ENCODE measurements at regions not wholly inside any gene's neighbourhood (a gene's known extent, or its start where the extent isn't known, plus 50 kb on each side); places are given as distances from the start of the nearest gene placed in this dataset.
A peak's percentile ranks its signal among the peaks of the same experiment; 100 is the strongest.

- H3K27ac ChIP-seq (ENCODE audit: low read depth in 2 of 2, low read length in 1 of 2) = no peak overlapping the region
- no peaks in the 10 kb centered on the region for H4K20me1 ChIP-seq (ENCODE audit: insufficient read depth)
- DNase-seq = no peak
- H3K4me3 ChIP-seq (ENCODE audit: low read depth in 2 of 2, low read length in 1 of 2) = no peak overlapping the region
- no peaks in the 10 kb centered on the region for H3K36me3 ChIP-seq (replicated peaks in 1 of 2; ENCODE audit: control insufficient read depth in 1 of 2, insufficient read depth in 2 of 2, low read length in 1 of 2)
- 33% methylated on average over 7 of the region's 8 CpGs for WGBS (ENCODE audit: low lambda C conversion rate)
- H3F3A ChIP-seq (replicated peaks; ENCODE audit: insufficient read depth) = peaks cover 14% of the 10 kb centered on the region
- no peaks in the 10 kb centered on the region for H3K79me2 ChIP-seq (ENCODE audit: insufficient read depth)
- H3K27me3 ChIP-seq (ENCODE audit: insufficient read depth) = no peaks in the 10 kb centered on the region
- H2AFZ ChIP-seq (ENCODE audit: low read depth) = no peak overlapping the region
- TF ChIP-seq TCF12 (IDR thresholded peaks at IDR 0.05) (no peak), CHD2 (IDR thresholded peaks at IDR 0.05; ENCODE audit: low read length, partially characterized antibody) (no peak), RFX5 (IDR thresholded peaks at IDR 0.05; ENCODE audit: low read length) (no peak), REST (IDR thresholded peaks at IDR 0.05; ENCODE audit: low read depth, low read length) (no peak)
- H3K9me2 ChIP-seq = no peaks in the 10 kb centered on the region
- ChIA-PET POLR2A (no interaction called here), CTCF (no interaction called here)
- peaks cover 5% of the 10 kb centered on the region for H3K9me3 ChIP-seq
- no peak overlapping the region for H3K4me2 ChIP-seq
- H3K4me1 ChIP-seq (ENCODE audit: control insufficient read depth in 1 of 2, insufficient read depth in 2 of 2, low read depth in 1 of 2, low read length in 1 of 2) = peaks cover 0 to 6% of the 10 kb centered on the region in 2 experiments; a peak in 1 of 4 replicates
- H3K9ac ChIP-seq = no peak overlapping the region
Observed at GRCh38 chr21:35818597-35818996, 241.7 kb downstream of the SETD4 start.

- Histone ChIP-seq H3K4me2 (no peak overlapping the region), H3K4me3 (ENCODE audit: low read depth in 2 of 2, low read length in 1 of 2) (no peak overlapping the region), H3F3A (replicated peaks; ENCODE audit: insufficient read depth) (peaks cover 14% of the 10 kb centered on the region), H3K9me3 (no peaks in the 10 kb centered on the region; the same call in 1 of the 2 replicates), H2AFZ (ENCODE audit: low read depth) (peak overlapping the region; percentile 78; the same call in 1 of the 2 replicates), H3K27ac (ENCODE audit: low read depth in 2 of 2, low read length in 1 of 2) (no peak overlapping the region), H3K4me1 (ENCODE audit: control insufficient read depth in 1 of 2, insufficient read depth in 2 of 2, low read depth in 1 of 2, low read length in 1 of 2) (peaks cover 0 to 6% of the 10 kb centered on the region in 2 experiments; a peak in 1 of 4 replicates), H3K9ac (no peak overlapping the region), H3K27me3 (ENCODE audit: insufficient read depth) (no peaks in the 10 kb centered on the region), H3K9me2 (no peaks in the 10 kb centered on the region), H4K20me1 (ENCODE audit: insufficient read depth) (no peaks in the 10 kb centered on the region), H3K36me3 (replicated peaks in 1 of 2; ENCODE audit: control insufficient read depth in 1 of 2, insufficient read depth in 2 of 2, low read length in 1 of 2) (no peaks in the 10 kb centered on the region), H3K79me2 (ENCODE audit: insufficient read depth) (no peaks in the 10 kb centered on the region)
- WGBS (ENCODE audit: low lambda C conversion rate) = 66% methylated on average over 5 of the region's 5 CpGs
- ChIA-PET POLR2A (no interaction called here), CTCF (interaction anchor here (0.9 kb wide), 1 partner anchor 25 kb away, joined by 5 read pairs; no protein-coding TSS in a partner anchor)
- TF ChIP-seq USF2 (IDR thresholded peaks at IDR 0.05; ENCODE audit: borderline replicate concordance, low read depth, low read length) (no peak), ZBTB33 (IDR thresholded peaks at IDR 0.05; ENCODE audit: borderline replicate concordance, low read depth) (no peak), CHD2 (IDR thresholded peaks at IDR 0.05; ENCODE audit: low read length, partially characterized antibody) (no peak), RAD21 (IDR thresholded peaks at IDR 0.05; ENCODE audit: low read length) (no peak), RCOR1 (IDR thresholded peaks at IDR 0.05; ENCODE audit: low read length) (no peak), SMC3 (IDR thresholded peaks at IDR 0.05; ENCODE audit: low read depth, low read length) (no peak)
- no peak for DNase-seq
Observed at GRCh38 chr21:35814858-35815619, 245.3 kb downstream of the SETD4 start.

All from SK-N-SH (cell line).